HUES48 (cell line): ENCODE measurements at regions not wholly inside any gene's neighbourhood (a gene's known extent, or its start where the extent isn't known, plus 50 kb on each side); places are given as distances from the start of the nearest gene placed in this dataset.

ENCODE experiments used
- H3K27ac ChIP-seq: one replicate; pipeline ENCODE4 v1.7.0; 2013; ENCODE audit warnings: low read depth, low read length, inconsistent platforms
- H3K27me3 ChIP-seq: 2 replicates; pipeline ENCODE4 v1.6.1; 2013; ENCODE audit warnings: mild to moderate bottlenecking, low read length; ENCODE audit not compliant: control insufficient read depth, insufficient read depth
- H3K36me3 ChIP-seq: 2 replicates; pipeline ENCODE4 v1.6.1; 2013; ENCODE audit warnings: low read length; ENCODE audit not compliant: control insufficient read depth, insufficient read depth
- H3K4me1 ChIP-seq: 2 replicates; pipeline ENCODE4 v1.6.1; 2013; ENCODE audit warnings: mild to moderate bottlenecking, low read length; ENCODE audit not compliant: control insufficient read depth, insufficient read depth
- H3K4me3 ChIP-seq: 2 replicates; pipeline ENCODE4 v1.5.1; 2013; ENCODE audit warnings: mild to moderate bottlenecking, low read depth, low read length
- H3K9ac ChIP-seq: 2 replicates; pipeline ENCODE4 v1.6.1; 2013; ENCODE audit warnings: mild to moderate bottlenecking, low read depth, low read length, moderate library complexity
- H3K9me3 ChIP-seq: 2 replicates; pipeline ENCODE4 v1.6.1; 2013; ENCODE audit warnings: low read length; ENCODE audit not compliant: control insufficient read depth, insufficient read depth

GRCh38 chr2:6640621-6641015, 225.1 kb downstream of the CMPK2 start:
- peak overlapping the region; percentile 50 for H3K4me3 ChIP-seq
- no peaks in the 10 kb centered on the region for H3K36me3 ChIP-seq
- H3K27ac ChIP-seq, result peak overlapping the region; percentile 95
- peak overlapping the region; percentile 28 for H3K9ac ChIP-seq
- peaks cover 28% of the 10 kb centered on the region for H3K4me1 ChIP-seq
- H3K27me3 ChIP-seq, result no peaks in the 10 kb centered on the region
- no peaks in the 10 kb centered on the region for H3K9me3 ChIP-seq

- Histone ChIP-seq H3K9ac (no peak overlapping the region), H3K4me1 (peaks cover 28% of the 10 kb centered on the region), H3K27ac (no peak overlapping the region), H3K27me3 (no peaks in the 10 kb centered on the region), H3K4me3 (no peak overlapping the region), H3K36me3 (no peaks in the 10 kb centered on the region), H3K9me3 (no peaks in the 10 kb centered on the region)
These were observed 223.8 kb downstream of the CMPK2 start for GRCh38 chr2:6641956-6642355.

- Histone ChIP-seq H3K4me1 (peaks cover 20% of the 10 kb centered on the region; the same call in 1 of the 2 replicates), H3K36me3 (no peaks in the 10 kb centered on the region), H3K4me3 (no peak overlapping the region), H3K27me3 (no peaks in the 10 kb centered on the region), H3K9me3 (no peaks in the 10 kb centered on the region), H3K27ac (no peak overlapping the region), H3K9ac (no peak overlapping the region)
These were observed 221.4 kb downstream of the CMPK2 start for GRCh38 chr2:6644261-6644660.

- Histone ChIP-seq H3K4me1 (peaks cover 15% of the 10 kb centered on the region; the same call in 1 of the 2 replicates), H3K27ac (no peak overlapping the region), H3K4me3 (no peak overlapping the region), H3K36me3 (no peaks in the 10 kb centered on the region), H3K9ac (no peak overlapping the region), H3K27me3 (no peaks in the 10 kb centered on the region), H3K9me3 (no peaks in the 10 kb centered on the region)
These were observed 220.7 kb downstream of the CMPK2 start for GRCh38 chr2:6645004-6645403.

GRCh38 chr2:6645672-6646071, 220.0 kb downstream of the CMPK2 start:
- no peaks in the 10 kb centered on the region for H3K27me3 ChIP-seq
- H3K4me1 ChIP-seq, result peaks cover 8% of the 10 kb centered on the region; the same call in 1 of the 2 replicates

GRCh38 chr2:6647046-6647445, 218.7 kb downstream of the CMPK2 start:
- no peak overlapping the region for H3K9ac ChIP-seq
- no peaks in the 10 kb centered on the region for H3K9me3 ChIP-seq
- H3K27ac ChIP-seq, result no peak overlapping the region
- H3K4me1 ChIP-seq, result no peaks in the 10 kb centered on the region
- H3K4me3 ChIP-seq, result no peak overlapping the region
- H3K36me3 ChIP-seq, result no peaks in the 10 kb centered on the region
- H3K27me3 ChIP-seq, result no peaks in the 10 kb centered on the region

More at GRCh38 chr2:6645672-6646071, 220.0 kb downstream of the CMPK2 start:
- Histone ChIP-seq H3K4me3 (no peak overlapping the region), H3K36me3 (no peaks in the 10 kb centered on the region), H3K9ac (no peak overlapping the region), H3K27ac (no peak overlapping the region), H3K9me3 (no peaks in the 10 kb centered on the region)

- Histone ChIP-seq H3K36me3 (no peaks in the 10 kb centered on the region), H3K9ac (no peak overlapping the region), H3K27me3 (no peaks in the 10 kb centered on the region), H3K4me1 (no peaks in the 10 kb centered on the region), H3K9me3 (no peaks in the 10 kb centered on the region), H3K4me3 (no peak overlapping the region), H3K27ac (no peak overlapping the region)
These were observed 217.0 kb downstream of the CMPK2 start for GRCh38 chr2:6648596-6649247.

GRCh38 chr2:6650311-6650710, 215.4 kb downstream of the CMPK2 start:
- no peak overlapping the region for H3K9ac ChIP-seq

GRCh38 chr2:6652251-6652650, 213.5 kb downstream of the CMPK2 start:
- no peak overlapping the region for H3K27ac ChIP-seq
- no peaks in the 10 kb centered on the region for H3K27me3 ChIP-seq
- no peak overlapping the region for H3K9ac ChIP-seq
- H3K4me1 ChIP-seq, result no peaks in the 10 kb centered on the region
- H3K9me3 ChIP-seq, result no peaks in the 10 kb centered on the region
- H3K36me3 ChIP-seq, result no peaks in the 10 kb centered on the region
- H3K4me3 ChIP-seq, result no peak overlapping the region

More at GRCh38 chr2:6650311-6650710, 215.4 kb downstream of the CMPK2 start:
- Histone ChIP-seq H3K4me1 (no peaks in the 10 kb centered on the region), H3K27ac (no peak overlapping the region), H3K27me3 (no peaks in the 10 kb centered on the region), H3K9me3 (no peaks in the 10 kb centered on the region), H3K36me3 (no peaks in the 10 kb centered on the region), H3K4me3 (no peak overlapping the region)

GRCh38 chr2:6653281-6653750, 212.4 kb downstream of the CMPK2 start:
- Histone ChIP-seq H3K27me3 (no peaks in the 10 kb centered on the region), H3K9me3 (no peaks in the 10 kb centered on the region), H3K9ac (no peak overlapping the region), H3K4me3 (no peak overlapping the region), H3K27ac (no peak overlapping the region), H3K36me3 (no peaks in the 10 kb centered on the region), H3K4me1 (no peaks in the 10 kb centered on the region)

- Histone ChIP-seq H3K27me3 (no peaks in the 10 kb centered on the region), H3K27ac (no peak overlapping the region), H3K4me3 (no peak overlapping the region), H3K36me3 (no peaks in the 10 kb centered on the region), H3K4me1 (no peaks in the 10 kb centered on the region), H3K9me3 (no peaks in the 10 kb centered on the region), H3K9ac (no peak overlapping the region)
These were observed 211.4 kb downstream of the CMPK2 start for GRCh38 chr2:6654279-6654678.
